Osteoblast (primary cell): ENCODE measurements at regions not wholly inside any gene's neighbourhood (a gene's known extent, or its start where the extent isn't known, plus 50 kb on each side); places are given as distances from the start of the nearest gene placed in this dataset.

Experiments used
- DNase-seq: peaks from one replicate; pipeline ENCODE4 v3.0.0; 2011; ENCODE audit warnings: low spot score, mixed read lengths; ENCODE audit not compliant: insufficient read length; ENCODE audit errors: missing footprints
- H2AFZ ChIP-seq: 2 replicates; pipeline ENCODE4 v1.6.0; 2011; ENCODE audit warnings: mild to moderate bottlenecking, low read length
- H3K27ac ChIP-seq: 2 replicates; pipeline ENCODE4 v1.5.1; 2011; ENCODE audit warnings: mild to moderate bottlenecking, low read depth, low read length, moderate library complexity
- H3K27me3 ChIP-seq: 2 replicates; pipeline ENCODE4 v1.6.0; 2012; ENCODE audit warnings: mild to moderate bottlenecking, control low read depth, inconsistent platforms, low read length, moderate library complexity; ENCODE audit not compliant: insufficient read depth
- H3K36me3 ChIP-seq: 2 replicates; pipeline ENCODE4 v1.5.1; 2011; ENCODE audit warnings: mild to moderate bottlenecking, low read length, control low read depth, moderate library complexity; ENCODE audit not compliant: insufficient read depth
- H3K4me1 ChIP-seq: 2 replicates; pipeline ENCODE4 v1.5.1; 2011; ENCODE audit warnings: mild to moderate bottlenecking, low read length, control low read depth, moderate library complexity; ENCODE audit not compliant: insufficient read depth
- H3K4me2 ChIP-seq: 2 replicates; pipeline ENCODE4 v1.6.0; 2011; ENCODE audit warnings: mild to moderate bottlenecking, low read length; ENCODE audit not compliant: insufficient read depth
- H3K4me3 ChIP-seq: fragments of 200-600 bp; sonication (generic); 3 replicates; pipeline ENCODE4 v1.5.1; 2012; ENCODE audit warnings: mild to moderate bottlenecking, low read length, inconsistent platforms; ENCODE audit not compliant: insufficient read depth
- H3K79me2 ChIP-seq: 2 replicates; pipeline ENCODE4 v1.6.0; 2012; ENCODE audit warnings: mild to moderate bottlenecking, low read length, control low read depth, inconsistent platforms; ENCODE audit not compliant: insufficient read depth
- H3K9me3 ChIP-seq: 2 replicates; pipeline ENCODE4 v1.5.1; 2011; ENCODE audit warnings: low read depth, low read length, control low read depth
- H4K20me1 ChIP-seq: 2 replicates; pipeline ENCODE4 v1.6.0; 2012; ENCODE audit warnings: mild to moderate bottlenecking, low read length, control low read depth; ENCODE audit not compliant: insufficient read depth
- TF ChIP-seq, protein P1 (sequence below): IDR thresholded peaks from 2 replicates; pipeline ENCODE4 v1.5.1; 2011; ENCODE audit warnings: mild to moderate bottlenecking, low read depth, low read length, moderate library complexity; ENCODE audit errors: extremely low read depth

DNA sequence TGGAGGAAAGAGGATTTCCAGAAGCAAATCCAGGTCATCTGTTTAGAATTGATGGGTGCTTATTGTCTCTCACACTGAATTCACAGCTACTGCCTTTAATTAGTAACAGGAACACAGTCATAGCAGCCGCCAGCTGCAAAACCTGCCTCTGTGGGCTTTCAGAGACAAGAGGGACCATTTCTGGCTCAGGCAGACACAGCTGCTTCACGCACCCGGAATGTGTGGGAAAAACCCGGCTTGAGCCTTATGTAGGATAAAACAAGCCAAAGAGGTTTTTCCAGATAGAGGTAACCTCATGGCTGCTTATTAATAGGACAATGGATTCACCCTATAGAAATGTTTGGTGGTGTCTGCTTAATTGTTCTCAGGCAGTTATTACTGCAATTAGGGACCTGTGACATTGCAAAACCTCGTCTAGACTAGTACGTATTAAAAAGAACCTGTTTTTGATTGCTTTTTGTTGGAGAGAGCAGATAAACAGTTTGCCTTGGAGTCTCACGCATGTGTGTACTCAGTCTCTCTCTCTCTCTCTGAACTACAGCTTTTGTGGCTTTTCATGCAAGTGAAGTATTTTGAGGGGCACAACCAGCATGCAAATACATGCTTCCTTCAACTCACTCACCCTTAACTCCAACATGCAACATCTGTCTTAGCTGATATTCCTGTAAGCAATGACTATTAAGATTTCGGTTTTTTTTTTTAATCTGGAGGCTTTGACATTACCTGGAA, 302.7 kb downstream of the PLK2 start:
- Histone ChIP-seq H3K27ac (peak overlapping the region; percentile 8), H3K36me3 (no peaks in the 10 kb centered on the region), H3K4me1 (peaks cover 8% of the 10 kb centered on the region), H3K4me3 (no peak overlapping the region), H3K4me2 (no peak overlapping the region), H3K9me3 (no peaks in the 10 kb centered on the region), H3K27me3 (no peaks in the 10 kb centered on the region), H3K79me2 (no peaks in the 10 kb centered on the region), H2AFZ (peak overlapping the region; percentile 15), H4K20me1 (no peaks in the 10 kb centered on the region)
- DNase-seq = no peak
- TF ChIP-seq, protein P1, sequence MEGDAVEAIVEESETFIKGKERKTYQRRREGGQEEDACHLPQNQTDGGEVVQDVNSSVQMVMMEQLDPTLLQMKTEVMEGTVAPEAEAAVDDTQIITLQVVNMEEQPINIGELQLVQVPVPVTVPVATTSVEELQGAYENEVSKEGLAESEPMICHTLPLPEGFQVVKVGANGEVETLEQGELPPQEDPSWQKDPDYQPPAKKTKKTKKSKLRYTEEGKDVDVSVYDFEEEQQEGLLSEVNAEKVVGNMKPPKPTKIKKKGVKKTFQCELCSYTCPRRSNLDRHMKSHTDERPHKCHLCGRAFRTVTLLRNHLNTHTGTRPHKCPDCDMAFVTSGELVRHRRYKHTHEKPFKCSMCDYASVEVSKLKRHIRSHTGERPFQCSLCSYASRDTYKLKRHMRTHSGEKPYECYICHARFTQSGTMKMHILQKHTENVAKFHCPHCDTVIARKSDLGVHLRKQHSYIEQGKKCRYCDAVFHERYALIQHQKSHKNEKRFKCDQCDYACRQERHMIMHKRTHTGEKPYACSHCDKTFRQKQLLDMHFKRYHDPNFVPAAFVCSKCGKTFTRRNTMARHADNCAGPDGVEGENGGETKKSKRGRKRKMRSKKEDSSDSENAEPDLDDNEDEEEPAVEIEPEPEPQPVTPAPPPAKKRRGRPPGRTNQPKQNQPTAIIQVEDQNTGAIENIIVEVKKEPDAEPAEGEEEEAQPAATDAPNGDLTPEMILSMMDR = no peak

DNA sequence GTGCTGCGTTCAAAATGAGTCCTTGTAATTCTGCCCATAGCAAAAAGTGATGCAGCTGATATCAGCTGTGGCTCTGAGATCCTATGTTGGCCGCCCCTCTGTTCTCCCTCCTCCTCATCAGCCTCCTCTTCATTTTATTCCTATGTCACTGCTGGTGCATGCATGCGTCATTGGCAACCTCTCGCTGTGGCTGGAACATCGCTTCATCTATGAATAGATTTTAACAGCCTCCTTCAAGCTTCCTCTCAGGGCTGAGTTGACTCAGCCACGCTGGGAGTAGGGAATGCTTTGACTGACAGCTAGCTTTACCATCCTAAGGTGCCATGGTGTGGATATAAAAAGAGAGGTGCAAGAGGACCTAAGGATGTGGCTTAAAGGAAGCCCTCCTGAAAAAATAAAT, 303.5 kb downstream of the PLK2 start:
- no peak overlapping the region for H3K4me3 ChIP-seq
- no peak overlapping the region for H2AFZ ChIP-seq
- H3K9me3 ChIP-seq = no peaks in the 10 kb centered on the region
- TF ChIP-seq, protein P1 = no peak
- H3K27ac ChIP-seq = peak overlapping the region; percentile 8
- no peaks in the 10 kb centered on the region for H3K27me3 ChIP-seq
- H3K79me2 ChIP-seq = no peaks in the 10 kb centered on the region
- H3K36me3 ChIP-seq = no peaks in the 10 kb centered on the region
- H4K20me1 ChIP-seq = no peaks in the 10 kb centered on the region
- no peak overlapping the region for H3K4me2 ChIP-seq
- peak; percentile 56 for DNase-seq
- peaks cover 8% of the 10 kb centered on the region for H3K4me1 ChIP-seq

DNA sequence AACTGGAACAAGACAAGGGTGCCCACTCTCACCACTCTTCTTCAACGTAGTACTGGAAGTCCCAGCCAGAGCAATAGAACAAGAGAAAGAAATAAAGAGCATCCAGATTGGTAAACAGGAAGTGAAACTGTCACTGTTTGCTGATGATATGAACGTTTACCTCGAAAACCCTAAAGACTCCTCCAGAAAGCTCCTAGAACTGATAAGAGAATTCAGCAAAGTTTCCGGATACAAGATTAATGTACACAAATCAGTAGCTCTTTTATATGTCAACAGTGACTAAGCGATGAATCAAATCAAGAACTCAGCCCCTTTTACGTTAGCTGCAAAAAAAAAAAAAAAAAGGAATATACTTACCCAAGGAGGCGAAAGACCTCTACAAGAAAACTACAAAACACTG, 306.6 kb downstream of the PLK2 start:
- Histone ChIP-seq H3K4me3 (no peak overlapping the region), H3K36me3 (no peaks in the 10 kb centered on the region), H3K27ac (no peak overlapping the region), H3K27me3 (no peaks in the 10 kb centered on the region), H3K4me2 (no peak overlapping the region), H4K20me1 (no peaks in the 10 kb centered on the region), H3K9me3 (no peaks in the 10 kb centered on the region), H2AFZ (no peak overlapping the region), H3K79me2 (no peaks in the 10 kb centered on the region), H3K4me1 (peaks cover 8% of the 10 kb centered on the region)
- TF ChIP-seq, protein P1 = no peak
- no peak for DNase-seq

GRCh38 chr5:58151414-58151813, 308.5 kb downstream of the PLK2 start:
- Histone ChIP-seq H3K27ac (no peak overlapping the region), H3K79me2 (no peaks in the 10 kb centered on the region), H4K20me1 (no peaks in the 10 kb centered on the region), H3K27me3 (no peaks in the 10 kb centered on the region), H2AFZ (no peak overlapping the region), H3K36me3 (no peaks in the 10 kb centered on the region), H3K4me3 (no peak overlapping the region), H3K4me2 (no peak overlapping the region), H3K9me3 (no peaks in the 10 kb centered on the region), H3K4me1 (peaks cover 2% of the 10 kb centered on the region)
- TF ChIP-seq, protein P1 = no peak
- no peak for DNase-seq
